ENCODE measurements at regions not wholly inside any gene's neighbourhood (a gene's known extent, or its start where the extent isn't known, plus 50 kb on each side); places are given as distances from the start of the nearest gene placed in this dataset.

DNA sequence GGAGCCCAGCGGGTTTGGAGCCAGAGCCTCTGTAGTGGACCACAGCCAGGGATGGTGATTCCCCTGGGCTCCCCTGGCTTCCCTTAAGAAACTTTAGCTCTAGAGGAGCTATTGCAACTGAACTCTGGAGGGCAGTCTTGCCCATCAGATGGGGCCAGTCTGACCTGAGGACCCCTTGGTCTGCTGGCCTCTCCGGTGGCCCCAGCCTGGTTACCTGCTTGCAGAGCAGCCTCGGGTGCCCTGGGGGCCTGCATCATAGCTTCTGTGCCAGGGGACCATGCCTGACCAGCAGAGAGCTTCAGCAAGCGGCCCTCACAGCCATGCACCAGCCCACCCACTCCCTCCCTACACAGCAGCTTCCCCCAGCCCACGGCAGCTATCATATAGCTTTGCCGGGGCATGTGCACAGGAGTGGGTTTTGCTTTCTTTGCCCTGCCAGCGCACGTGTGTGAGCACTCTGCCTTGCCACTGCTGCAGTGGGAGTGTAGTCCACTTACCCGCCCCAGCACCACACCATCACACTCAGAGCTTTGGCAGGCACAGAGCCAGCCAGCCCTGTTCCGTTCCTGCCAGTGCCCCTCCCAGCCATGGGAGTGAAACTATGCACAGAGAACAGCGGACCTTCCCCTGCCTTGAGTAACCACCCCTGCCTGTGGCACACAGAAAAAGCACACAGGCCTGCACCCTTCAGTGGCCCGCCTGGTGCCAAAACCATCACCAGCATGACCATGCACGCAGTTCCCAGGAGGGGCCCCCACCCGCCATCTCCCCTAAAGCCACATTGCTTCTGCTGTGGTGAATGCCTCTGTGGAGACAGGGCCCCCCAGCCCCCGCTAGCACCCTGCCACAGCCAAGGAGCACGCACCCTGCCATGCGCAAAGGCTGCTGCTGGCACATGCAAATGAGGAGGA lies 442.9 kb upstream of the NEGR1 start:
- no peak for DNase-seq

DNA sequence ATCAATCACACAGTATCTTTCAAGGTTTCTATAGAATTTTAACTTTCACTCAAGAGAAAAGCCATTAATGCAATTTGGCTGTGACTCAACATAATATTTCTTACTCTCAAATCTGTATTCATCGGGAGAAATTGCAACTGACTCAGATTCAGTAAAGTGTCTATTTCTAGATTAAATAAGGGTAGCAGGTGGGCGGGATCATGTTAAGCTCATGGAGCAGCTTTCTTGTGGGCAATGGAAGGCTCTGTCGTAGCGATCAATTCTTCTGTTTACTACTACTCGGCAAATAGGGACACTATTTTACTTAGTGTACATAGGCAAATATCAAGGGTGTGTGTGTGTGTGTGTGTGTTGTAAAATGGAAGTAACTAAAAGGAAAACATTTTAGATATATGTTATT lies 423.6 kb upstream of the NEGR1 start:
- DNase-seq = no peak

DNA sequence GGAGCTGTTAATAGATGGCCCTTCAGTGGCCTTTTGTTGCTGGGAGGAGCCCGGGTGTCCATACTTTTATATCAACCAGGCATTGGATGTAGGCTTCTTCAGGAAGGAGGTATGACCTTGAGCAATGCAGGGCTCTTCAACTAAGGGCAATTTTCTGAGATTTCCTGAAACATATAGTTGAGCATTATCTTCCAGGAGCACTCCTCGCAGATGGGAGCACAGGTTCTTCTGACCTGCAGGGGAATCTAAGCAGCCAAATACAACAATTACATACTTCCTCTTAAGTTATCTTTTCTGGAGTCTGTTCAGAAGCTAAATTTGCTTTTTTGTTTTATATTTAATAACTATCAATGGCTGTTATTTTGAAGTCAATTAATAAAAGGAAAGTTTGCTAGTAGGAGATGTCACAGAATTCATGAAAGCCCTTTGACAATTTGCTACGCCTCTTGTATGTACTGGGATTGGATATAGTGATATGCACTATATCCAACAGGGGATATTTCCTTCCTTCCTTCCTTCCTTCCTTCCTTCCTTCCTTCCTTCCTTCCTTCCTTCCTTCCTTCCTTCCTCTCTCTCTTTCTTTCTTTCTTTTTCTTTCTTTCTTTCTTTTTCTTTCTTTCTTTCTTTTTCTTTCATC lies 422.6 kb upstream of the NEGR1 start:
- no peak for DNase-seq

DNA sequence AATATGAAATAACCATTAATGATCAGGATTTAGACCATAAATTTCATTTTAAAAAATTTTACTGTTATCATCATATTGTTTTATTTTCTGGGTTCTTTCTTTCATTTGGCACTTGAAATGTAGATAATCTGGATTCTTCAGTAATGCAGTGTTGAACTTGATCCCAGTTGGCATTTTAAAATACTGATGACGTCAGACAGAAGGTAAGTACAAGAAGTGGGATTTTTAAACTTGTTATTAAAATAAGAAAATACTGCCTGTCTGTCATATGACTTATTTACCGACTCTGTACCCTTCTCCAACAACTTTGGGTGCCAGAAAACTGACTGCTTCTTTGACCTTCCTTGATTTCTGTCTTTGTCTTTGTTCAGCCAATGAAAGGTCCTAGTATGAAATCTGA lies 415.1 kb upstream of the NEGR1 start:
- DNase-seq = no peak

DNA sequence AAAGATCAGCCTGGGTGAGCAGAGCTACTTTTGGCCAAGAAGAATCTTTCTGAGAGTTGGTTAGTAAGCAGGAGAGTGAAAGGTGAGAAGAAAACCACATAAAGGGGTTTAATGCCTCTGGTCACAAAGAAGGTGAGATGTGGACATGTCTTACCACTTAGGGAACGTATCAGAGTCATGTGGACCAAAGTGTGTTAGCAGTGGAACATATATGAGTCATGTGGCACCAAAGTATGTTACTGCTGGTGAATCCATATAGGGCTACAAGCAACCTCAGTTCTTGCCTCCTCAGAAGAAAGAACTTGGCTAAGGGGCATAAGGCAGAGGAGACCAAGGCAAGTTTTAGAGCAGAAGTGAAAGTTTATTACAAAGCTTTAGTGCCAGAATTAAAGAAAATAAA lies 411.6 kb upstream of the NEGR1 start:
- DNase-seq = no peak

DNA sequence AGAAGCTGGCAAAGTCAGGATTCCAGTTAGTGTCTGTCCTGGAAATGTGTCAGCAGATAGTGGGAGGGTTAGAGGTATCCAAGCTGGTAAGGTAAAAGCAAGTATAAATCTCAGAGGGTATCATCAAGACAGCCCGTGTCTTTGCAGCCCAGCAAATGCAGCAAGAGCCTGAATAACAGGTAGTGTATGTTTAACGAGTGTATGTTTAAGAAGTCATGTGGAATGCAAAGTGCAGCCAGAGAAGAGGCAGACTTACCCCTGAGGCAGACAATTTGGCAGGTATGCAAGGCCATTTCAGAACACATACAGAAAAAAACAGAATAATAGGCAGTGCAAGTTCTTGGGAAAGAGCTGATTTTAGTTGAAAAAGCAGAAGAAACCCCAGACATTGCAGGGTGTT lies 411.0 kb upstream of the NEGR1 start:
- DNase-seq = no peak

DNA sequence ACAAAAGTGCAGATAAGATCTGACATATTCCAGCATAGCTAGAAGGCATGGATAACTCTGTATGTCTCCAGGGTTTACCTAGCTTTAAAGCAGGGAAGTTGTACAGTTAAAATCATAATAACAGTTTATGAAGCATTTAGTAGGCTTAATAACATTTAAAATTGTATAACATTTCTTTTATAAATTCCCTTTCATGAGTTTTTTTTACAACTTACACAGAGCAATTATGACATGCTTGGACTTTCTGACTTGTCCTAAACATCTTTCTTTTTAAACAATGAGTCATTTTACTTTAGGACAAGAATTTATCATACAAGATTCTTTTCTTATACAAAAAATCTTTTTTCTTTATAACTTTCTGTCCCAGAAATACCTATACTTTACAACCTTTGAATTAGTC lies 408.5 kb upstream of the NEGR1 start:
- no peak for DNase-seq

DNA sequence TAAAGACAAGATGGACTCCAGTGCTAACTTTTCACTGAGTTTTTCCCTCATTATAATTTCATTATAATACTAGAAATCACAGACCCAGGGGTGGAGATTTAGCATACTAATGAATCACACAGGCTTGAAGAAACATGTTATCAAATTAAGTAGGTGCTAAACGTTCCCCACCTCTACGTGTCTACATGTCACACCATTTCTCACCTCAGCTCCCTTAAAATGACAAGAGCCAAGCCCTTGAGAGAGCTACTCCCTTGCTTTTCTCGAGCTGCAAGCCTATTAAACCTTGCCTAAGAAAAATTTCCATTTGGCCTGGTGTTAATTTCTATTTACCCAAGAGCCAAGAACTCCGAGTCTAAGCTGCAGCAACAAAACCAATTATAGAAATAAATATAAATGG lies 396.3 kb upstream of the NEGR1 start:
- no peak for DNase-seq

DNA sequence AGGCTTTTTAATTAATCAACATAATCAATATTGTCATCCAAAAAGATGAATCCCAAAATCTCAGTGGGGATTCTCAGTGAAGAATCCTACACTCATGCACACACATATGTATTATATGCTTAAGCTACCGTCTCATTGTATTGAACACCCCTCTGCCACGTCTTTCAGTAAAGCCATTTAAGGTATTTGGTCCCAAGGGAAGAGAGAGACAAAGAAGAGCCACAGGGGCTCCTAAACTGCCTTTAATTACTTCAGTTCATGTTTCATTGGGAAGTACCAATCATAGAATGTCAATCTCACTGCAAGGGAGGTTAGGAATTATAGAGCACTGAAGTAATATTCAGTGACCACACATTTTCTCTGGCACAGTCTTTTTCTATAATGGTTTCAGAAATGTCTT lies 388.6 kb upstream of the NEGR1 start:
- no peak for DNase-seq

DNA sequence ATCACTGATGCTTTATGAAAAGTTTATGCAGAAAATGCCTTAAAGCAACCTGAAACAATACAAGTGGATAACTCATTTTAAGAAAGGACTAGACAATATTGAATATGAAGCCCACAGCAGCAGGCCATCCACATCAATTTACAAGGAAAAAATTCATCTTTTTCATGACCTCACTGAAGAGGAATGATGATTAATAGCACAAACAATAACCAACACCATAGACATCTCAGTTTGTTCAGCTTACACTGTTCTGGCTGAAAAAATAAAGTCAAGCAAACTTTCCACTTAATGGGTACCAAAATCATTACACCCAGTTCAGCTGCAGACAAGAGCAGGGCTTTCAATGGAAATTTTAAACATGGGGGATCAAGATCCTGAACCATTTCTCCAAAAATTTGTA lies 380.6 kb upstream of the NEGR1 start:
- no peak for DNase-seq

DNA sequence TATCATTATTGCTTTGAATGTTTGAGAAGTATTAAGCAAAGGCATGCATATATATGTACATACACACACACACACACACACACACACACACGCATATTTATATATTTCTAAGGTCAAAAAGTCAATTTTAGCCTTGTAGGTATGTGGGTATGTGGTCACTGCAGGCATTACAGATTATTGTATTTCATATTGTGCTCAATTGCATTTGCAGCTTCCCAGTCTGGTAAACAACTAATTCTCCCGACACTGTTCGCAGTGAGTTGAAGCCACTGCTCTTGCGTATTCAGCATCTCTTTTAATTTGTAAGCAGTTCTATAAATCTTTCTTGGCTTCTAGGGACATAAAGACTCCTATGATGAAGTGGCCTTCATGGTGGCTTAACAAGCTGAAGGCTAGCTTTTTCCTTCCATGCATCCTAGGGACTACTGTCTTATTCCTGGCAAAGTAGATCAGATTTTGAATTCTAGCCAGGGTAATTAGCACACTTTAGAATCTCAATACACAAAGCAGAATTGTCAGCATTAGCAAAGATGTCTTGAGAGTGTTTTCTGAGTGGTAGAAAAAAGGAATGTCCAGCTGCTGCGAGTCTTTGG lies 368.6 kb upstream of the NEGR1 start:
- no peak for DNase-seq

DNA sequence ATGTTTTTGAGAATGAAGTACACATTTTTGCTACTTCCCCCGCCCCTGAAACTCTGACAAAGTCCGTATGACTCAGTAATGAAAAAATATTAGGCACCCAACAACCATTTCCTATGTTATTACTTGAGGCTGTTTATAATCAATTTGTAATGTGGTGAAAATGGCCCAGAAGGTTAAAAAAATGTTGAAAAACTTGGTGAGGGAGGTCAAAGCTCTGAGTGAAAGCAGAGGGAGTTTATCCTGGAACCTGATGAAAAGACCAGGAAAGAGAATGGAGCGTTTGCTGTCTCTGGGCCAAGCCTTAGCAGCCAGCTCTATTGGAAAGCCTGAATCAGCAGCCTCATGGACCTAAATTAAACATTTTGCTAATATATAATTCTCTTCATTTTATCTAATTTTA lies 367.7 kb upstream of the NEGR1 start:
- no peak for DNase-seq

DNA sequence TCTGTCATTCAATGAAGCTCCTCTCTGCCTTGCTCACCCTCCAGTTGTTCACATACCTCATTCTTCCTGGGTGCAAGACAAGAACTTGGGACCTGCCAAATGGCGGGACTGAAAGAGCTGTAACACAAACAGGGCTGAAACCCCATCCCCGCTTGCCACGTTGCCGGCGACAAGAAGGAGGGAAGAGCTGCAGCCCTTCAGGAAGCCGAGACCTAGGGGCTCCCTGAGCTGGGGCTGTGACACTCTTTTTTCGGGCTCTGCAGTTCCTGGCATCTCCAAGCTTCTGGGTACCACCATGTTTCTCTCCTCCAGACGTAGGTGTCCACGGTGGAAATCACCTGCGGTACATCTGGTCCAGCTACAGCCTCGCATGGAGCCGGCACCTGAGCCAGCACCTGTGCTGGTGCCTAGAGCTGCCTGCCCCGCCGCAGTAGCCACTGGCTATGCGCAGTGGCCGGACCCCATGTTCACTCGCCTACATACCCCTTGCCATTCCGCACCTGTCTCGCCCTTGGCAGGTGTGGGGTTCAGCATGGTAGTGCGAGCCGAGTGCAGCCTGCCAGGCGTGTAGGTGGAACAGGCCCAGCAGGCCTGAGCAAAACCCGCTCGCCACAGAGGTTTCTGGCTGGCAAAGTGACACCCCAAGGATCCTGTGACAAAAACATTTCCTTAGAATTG lies 367.0 kb upstream of the NEGR1 start:
- DNase-seq = no peak

DNA sequence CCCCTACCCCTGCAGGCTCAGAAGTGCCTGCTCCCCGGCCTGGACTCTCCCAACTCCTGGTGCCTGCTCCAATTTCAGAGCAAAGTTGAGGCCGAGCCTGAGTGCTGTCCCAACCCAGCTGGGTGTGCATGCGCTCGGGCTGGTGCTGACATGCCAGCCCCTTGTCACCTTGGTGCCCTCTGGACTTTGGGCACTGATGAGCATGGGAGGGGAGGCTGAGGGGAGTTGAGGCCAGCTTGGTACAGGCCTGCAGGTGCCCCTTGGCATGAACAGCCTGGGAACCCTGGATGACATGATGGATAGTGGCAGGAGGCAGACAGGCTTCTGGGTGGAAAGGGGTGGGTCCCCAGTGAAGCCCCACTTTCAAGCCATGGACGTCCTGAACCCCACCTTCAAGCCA lies 366.1 kb upstream of the NEGR1 start:
- DNase-seq = no peak

DNA sequence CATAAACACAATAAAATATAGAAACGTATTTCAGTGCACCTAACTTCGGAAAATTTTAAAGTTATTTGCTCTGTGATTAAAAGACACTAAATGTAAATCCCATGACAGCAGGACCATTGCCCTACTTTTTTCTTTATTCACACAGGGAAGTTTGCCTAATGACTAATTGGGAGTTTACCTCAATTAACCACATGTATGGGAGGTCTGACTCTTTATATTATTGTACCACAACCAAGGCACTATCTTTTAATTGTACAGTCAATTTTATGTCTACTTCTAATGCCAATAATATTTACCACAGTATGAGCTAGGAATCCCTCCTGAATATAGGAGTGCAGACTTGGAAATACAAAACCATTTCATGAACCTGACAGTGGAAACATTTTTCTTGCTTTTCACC lies 360.8 kb upstream of the NEGR1 start:
- DNase-seq = no peak

DNA sequence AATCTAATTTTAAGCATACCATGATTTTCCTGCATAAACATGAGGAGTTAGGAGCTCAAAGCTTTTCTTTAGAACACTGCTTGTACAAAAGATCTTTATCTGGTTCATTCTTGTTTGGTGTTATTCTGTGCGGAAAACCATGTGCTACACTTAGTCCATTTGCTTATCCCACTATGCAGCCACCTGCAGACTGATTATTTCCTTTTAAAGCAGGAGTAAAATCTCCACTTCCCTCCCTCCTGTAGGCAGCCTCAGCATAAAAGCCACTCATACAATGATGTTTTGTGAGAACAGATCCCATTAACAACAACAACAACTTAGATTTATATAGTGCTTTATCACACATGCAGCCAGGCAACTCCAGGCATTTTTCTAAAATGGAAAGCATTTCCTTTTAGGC lies 355.3 kb upstream of the NEGR1 start:
- DNase-seq = no peak

DNA sequence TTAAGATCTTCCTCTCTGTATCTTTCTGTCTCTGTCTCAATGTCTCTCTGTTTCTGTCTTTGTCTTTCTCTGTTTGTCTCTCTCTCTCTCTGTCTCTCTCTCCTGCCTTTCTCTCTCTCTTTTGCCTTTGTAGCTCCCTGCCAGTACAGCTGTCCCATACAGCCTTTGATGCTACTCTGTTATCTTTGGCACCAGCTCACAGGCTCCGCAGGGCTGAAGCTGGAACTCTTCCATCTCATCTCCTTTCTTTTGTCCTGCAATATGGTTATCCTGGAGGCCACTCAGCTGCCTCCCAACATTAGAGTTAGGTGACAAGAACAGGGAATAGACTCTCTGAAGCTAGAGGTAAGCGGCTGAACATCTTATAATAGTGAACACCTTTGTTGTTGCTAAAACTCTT lies 354.3 kb upstream of the NEGR1 start:
- DNase-seq = no peak

DNA sequence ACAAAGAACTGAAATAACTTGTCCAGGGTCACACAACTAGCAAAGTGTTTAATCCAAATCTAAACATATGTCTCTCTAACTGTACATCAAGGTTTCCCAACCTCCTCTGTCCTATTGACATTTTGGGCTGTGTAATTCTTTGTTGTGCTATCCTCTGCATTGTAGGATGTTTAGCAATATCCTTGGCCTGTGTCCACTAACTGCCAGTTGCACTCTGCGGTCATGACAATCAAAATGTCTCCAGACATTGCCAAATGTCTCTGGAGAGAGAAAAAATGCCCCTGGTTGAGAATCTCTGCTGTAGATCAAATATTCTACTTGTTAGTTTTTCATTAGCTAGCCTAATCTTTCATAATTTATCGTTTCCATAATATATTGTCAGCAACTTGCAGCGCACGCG lies 353.4 kb upstream of the NEGR1 start:
- DNase-seq = no peak

DNA sequence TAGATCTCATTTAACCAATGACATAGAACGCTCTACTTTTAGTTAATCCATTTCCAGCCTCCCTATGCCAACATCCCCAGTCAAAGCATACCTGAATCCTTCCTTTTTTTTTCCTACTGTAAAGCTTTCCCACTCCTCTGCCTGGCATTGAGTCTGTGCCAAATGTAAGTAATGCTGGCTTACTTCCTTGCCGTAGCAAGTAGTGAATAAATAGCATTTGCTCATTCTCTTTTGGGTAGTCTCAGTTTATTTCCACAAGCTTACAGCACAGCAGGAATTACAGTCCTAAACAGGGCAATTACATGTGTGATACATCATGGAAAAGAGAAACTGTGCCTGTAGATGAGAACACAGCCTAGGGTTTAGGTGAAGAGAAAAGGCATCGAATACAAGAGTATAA lies 352.6 kb upstream of the NEGR1 start:
- no peak for DNase-seq

DNA sequence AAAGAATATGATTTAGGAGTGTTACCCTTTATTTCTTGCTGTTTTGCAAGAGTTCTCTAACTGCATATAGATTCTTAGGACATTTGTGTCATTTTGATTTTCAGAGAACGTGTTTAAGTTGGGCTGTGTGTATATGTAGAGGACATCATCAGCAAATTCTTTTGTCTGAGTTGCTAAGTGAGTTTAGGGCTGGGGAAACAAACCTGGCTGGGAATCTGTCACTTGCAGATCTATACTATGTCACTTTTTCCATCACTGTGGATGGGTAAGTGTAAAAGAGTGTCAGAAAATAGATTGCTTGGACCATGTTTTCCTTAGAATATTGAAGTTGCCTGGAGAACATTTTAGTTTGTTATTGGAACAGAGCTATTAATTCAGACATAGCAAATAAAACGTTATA lies 349.1 kb upstream of the NEGR1 start:
- DNase-seq = no peak

DNA sequence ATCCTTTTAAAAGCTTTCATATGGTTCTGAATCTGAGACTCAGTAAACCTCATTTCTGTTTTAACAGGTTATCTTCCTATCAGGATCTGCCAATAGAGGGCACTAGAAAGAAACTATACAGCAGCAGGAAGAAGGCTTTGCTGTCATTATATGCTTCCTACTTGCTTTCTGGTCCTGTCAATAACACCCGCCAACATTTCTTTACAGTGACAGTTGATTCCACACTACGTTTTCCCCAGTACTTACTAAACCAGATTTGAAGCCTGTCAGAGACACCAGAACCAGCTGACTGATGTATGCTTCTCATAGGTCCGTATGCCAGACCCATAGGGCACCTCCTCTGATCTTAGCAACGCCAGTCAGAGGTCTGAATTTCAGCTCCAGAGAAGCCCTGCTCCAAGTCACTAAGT lies 341.0 kb upstream of the NEGR1 start:
- DNase-seq = peak; percentile 30

DNA sequence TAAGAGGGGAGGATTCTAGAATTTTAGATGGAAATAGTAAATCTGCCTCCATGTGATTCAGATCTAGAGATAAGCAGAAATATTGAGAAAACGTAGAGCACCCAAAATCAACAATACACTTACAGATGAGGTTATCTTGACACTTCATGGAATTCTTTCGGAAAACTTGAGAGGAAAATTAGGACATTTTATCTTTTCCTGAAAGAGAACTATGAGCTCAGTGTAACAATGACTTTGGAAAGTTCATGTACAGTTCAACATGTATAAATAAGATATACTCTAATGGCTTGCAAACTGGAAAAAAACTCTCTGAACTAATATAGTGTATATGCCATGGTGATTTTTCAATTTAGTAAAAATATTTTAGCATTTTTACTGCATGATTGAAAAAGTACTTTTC lies 338.1 kb upstream of the NEGR1 start:
- no peak for DNase-seq

DNA sequence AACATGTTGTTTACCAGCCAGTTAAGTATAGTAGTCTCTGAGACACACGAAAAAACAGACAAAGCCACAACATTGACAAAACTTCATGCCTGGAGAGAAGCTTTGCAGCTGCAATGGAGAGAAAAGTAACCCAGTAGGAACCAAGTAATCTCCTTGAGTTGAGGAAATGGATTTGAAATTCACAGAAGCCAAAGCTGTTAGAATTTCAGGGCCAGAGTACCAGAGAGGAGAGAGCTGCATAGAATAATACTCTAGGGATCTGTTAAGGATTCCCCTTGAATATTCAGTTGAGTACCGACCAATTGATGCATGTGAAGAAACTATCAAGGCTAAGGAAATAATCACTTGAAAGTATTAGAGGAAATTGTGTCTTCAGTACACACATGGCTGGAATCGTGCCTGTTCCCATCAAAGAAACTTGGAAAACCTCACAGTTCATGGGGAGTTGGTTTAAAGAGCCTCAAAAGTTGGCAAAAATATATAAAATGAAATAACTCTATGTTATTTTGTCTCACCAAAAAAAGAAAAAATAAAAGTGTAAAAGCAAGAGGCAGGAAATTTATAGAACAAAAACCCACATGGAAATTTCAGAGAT lies 324.0 kb upstream of the NEGR1 start:
- DNase-seq = no peak

All from amniotic stem cell (primary cell).